ENCODE measurements at regions not wholly inside any gene's neighbourhood (a gene's known extent, or its start where the extent isn't known, plus 50 kb on each side); places are given as distances from the start of the nearest gene placed in this dataset.

DNA sequence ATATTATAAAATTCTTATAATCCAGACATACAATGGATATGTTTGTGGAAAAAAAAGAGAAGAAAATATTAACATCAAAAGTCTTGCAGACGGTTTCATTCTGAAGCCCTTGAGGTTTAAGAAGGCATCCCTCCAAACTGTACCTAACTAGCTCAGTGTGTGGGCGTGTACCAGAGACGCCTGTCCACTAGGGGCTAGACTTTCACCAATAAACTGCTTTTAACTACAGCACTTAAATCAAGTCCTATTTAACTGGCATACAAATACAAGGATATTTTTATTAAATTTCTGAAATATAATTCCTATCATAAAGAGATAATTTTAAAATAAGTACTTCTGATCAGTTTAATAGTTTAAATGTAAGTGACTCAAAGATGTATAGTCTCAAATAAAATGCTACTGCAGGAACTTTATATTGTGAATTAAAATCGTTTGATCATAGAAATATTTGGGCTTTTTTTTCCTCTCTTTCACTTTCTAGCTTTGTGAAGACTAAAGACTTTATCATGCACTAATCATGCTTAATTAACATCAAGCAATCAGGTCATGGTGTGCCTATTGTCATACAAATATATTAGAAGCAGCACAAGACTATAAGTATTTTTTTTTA lies 437.7 kb downstream of the SATB2 start:
- TF ChIP-seq, protein P1, sequence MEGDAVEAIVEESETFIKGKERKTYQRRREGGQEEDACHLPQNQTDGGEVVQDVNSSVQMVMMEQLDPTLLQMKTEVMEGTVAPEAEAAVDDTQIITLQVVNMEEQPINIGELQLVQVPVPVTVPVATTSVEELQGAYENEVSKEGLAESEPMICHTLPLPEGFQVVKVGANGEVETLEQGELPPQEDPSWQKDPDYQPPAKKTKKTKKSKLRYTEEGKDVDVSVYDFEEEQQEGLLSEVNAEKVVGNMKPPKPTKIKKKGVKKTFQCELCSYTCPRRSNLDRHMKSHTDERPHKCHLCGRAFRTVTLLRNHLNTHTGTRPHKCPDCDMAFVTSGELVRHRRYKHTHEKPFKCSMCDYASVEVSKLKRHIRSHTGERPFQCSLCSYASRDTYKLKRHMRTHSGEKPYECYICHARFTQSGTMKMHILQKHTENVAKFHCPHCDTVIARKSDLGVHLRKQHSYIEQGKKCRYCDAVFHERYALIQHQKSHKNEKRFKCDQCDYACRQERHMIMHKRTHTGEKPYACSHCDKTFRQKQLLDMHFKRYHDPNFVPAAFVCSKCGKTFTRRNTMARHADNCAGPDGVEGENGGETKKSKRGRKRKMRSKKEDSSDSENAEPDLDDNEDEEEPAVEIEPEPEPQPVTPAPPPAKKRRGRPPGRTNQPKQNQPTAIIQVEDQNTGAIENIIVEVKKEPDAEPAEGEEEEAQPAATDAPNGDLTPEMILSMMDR (IDR thresholded peaks at IDR 0.05): peak in 4 of 6 experiments; percentile 21 to 48 (median 29)
- no peak for TF ChIP-seq POLR2A (IDR thresholded peaks at IDR 0.05)

DNA sequence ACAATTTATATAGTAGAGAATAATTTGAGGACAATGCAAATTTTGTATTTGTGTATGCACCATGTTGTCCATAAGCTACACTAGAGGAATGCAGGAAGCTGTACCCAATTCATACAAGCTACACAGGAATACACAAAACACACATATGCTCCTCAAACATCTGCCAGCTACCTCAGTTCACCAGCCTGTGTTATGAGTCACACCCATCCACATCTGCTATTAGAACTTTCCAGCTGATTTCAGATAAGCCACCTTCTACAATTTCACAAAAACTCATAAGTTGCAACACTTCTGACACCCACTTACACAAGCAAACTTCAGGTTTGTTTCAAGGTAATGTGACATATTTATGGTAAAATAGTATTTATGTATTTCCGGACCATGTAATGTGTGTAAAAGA lies 438.9 kb downstream of the SATB2 start:
- H3K27ac ChIP-seq: no peak overlapping the region
- WGBS, 4 donors: 0% methylated on average over 1 of the region's 1 CpG
- TF ChIP-seq, protein P1 (IDR thresholded peaks at IDR 0.05): no peak
- TF ChIP-seq POLR2A (IDR thresholded peaks at IDR 0.05): no peak

More for the DNA sequence above, 437.7 kb downstream of the SATB2 start:
- intact Hi-C loops (cut with DNase I): no loop called here
- Histone ChIP-seq H3K4me1 (replicated peaks in 1 of 2) (no peaks in the 10 kb centered on the region), H3K9me3 (replicated peaks in 1 of 3) (no peaks in the 10 kb centered on the region), H3K36me3 (replicated peaks in 1 of 2) (no peaks in the 10 kb centered on the region), H3K27ac (no peak overlapping the region), H3K4me3 (no peak overlapping the region), H3K27me3 (peaks cover 6% of the 10 kb centered on the region)
- peak in 3 of 7 donors; percentile 22 to 25 (median 24) for DNase-seq
- 22 to 29% (median 26%) methylated on average over 4 of the region's 4 CpGs for WGBS, 4 donors

DNA sequence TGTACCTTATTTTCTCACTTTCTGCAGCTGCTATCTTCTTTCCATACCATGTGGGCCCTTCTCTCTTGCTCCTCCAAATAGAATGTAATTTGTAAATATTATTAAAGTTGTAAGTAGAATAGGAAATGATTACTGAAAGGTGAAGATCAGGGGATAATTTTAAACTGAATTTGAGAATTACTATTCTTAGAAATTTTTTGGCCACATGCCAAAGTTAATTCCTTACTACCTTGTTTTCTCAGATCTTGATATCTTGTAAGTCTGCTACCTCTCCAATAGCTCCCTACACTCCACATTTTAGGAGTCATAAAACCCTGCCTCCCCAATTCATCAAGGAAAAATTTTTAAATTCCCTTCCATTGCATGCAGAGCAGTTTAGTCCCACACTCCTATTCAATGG lies 442.7 kb downstream of the SATB2 start:
- no peak for DNase-seq
- no peaks in the 10 kb centered on the region for H3K9me3 ChIP-seq (replicated peaks in 1 of 3)
- no peaks in the 10 kb centered on the region for H3K4me1 ChIP-seq (replicated peaks in 1 of 2)
- H3K27me3 ChIP-seq: no peaks in the 10 kb centered on the region
- H3K36me3 ChIP-seq (replicated peaks in 1 of 2): no peaks in the 10 kb centered on the region
- H3K27ac ChIP-seq: no peak overlapping the region
- no peak overlapping the region for H3K4me3 ChIP-seq
- intact Hi-C loops (cut with DNase I): no loop called here
- TF ChIP-seq POLR2A (IDR thresholded peaks at IDR 0.05): no peak
- TF ChIP-seq, protein P1 (IDR thresholded peaks at IDR 0.05): no peak

More for the DNA sequence above, 438.9 kb downstream of the SATB2 start:
- intact Hi-C loops (cut with DNase I): no loop called here
- Histone ChIP-seq H3K36me3 (replicated peaks in 1 of 2) (no peaks in the 10 kb centered on the region), H3K9me3 (replicated peaks in 1 of 3) (no peaks in the 10 kb centered on the region), H3K4me3 (no peak overlapping the region), H3K27me3 (peaks cover 3% of the 10 kb centered on the region), H3K4me1 (replicated peaks in 1 of 2) (no peaks in the 10 kb centered on the region)
- DNase-seq: no peak

DNA sequence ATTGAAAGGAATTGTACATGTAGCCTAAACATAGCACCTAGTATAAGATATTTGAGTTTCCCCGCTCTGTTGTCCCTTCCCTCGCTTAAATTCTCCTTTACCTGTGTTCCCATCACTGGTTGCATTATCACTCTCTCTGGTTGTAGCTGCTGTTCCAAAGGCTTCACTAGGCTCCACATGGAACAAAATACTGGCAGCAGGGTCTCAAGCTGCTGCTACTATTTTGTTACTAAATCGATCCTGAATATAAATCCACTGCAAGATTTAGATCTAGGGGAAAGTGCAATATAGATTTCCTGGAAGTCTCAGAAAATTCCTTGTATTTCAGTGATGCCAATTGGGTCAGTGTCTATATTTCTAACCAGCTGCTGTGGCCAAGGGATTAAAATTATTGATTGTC lies 443.5 kb downstream of the SATB2 start:
- no peaks in the 10 kb centered on the region for H3K27me3 ChIP-seq
- no peak overlapping the region for H3K27ac ChIP-seq
- no peak for TF ChIP-seq POLR2A (IDR thresholded peaks at IDR 0.05)
- TF ChIP-seq, protein P1 (IDR thresholded peaks at IDR 0.05): no peak
- H3K9me3 ChIP-seq (replicated peaks in 1 of 3): no peaks in the 10 kb centered on the region
- intact Hi-C loops (cut with DNase I): no loop called here
- no peak overlapping the region for H3K4me3 ChIP-seq
- 85 to 91% (median 88%) methylated on average over 3 of the region's 3 CpGs for WGBS, 4 donors
- H3K36me3 ChIP-seq (replicated peaks in 1 of 2): no peaks in the 10 kb centered on the region
- H3K4me1 ChIP-seq (replicated peaks in 1 of 2): no peaks in the 10 kb centered on the region
- no peak for DNase-seq
